SU-DHL-6 (cell line): ENCODE measurements at regions not wholly inside any gene's neighbourhood (a gene's known extent, or its start where the extent isn't known, plus 50 kb on each side); places are given as distances from the start of the nearest gene placed in this dataset.

Experiments
- H2AFZ ChIP-seq: fragments of 200-600 bp; sonication (generic); 2 replicates; pipeline ENCODE4 v1.6.1; 2014; ENCODE audit warnings: low read depth, mild to moderate bottlenecking, moderate library complexity, mixed read lengths, antibody characterized with exemption, low read length; ENCODE audit not compliant: severe bottlenecking
- H3F3A ChIP-seq: fragments of 200-600 bp; shearing (Covaris generic); 2 replicates; pipeline ENCODE4 v1.6.0; 2016; ENCODE audit warnings: antibody characterized with exemption, mild to moderate bottlenecking; ENCODE audit not compliant: insufficient read depth
- H3K27ac ChIP-seq: fragments of 200-600 bp; sonication (generic); 2 replicates; pipeline ENCODE4 v1.5.1; 2016; ENCODE audit warnings: low read depth, mild to moderate bottlenecking, low read length, moderate library complexity, mixed read lengths
- H3K27me3 ChIP-seq: fragments of 200-600 bp; sonication (generic), shearing (Covaris generic); 2 replicates; pipeline ENCODE4 v1.6.0; 2014; ENCODE audit warnings: mild to moderate bottlenecking, low read length
- H3K36me3 ChIP-seq: fragments of 200-600 bp; sonication (generic); 2 replicates; pipeline ENCODE4 v1.6.1; 2014; ENCODE audit warnings: mild to moderate bottlenecking, low read length, mixed read lengths
- H3K4me2 ChIP-seq: fragments of 300-600, 200-600 bp; shearing (Covaris generic), sonication (generic); 2 replicates; pipeline ENCODE4 v1.6.0; 2014; ENCODE audit warnings: low read length, low read depth, mild to moderate bottlenecking; ENCODE audit not compliant: poor library complexity, severe bottlenecking
- H3K4me3 ChIP-seq: fragments of 200-600 bp; sonication (generic); 2 replicates; pipeline ENCODE4 v1.5.1; 2014; ENCODE audit warnings: antibody characterized with exemption, low read length, mild to moderate bottlenecking, mixed read lengths; ENCODE audit not compliant: insufficient read depth, poor library complexity, severe bottlenecking
- H3K79me2 ChIP-seq: fragments of 200-600 bp; sonication (generic); 2 replicates; pipeline ENCODE4 v1.6.1; 2014; ENCODE audit warnings: mild to moderate bottlenecking, low read length, moderate library complexity; ENCODE audit not compliant: insufficient read depth
- H3K9ac ChIP-seq: fragments of 200-600 bp; sonication (generic); 2 replicates; pipeline ENCODE4 v1.7.0; 2014; ENCODE audit warnings: mild to moderate bottlenecking, low read length
- H3K9me2 ChIP-seq: fragments of 200-600 bp; sonication (generic); replicated peaks from 2 replicates; pipeline ENCODE4 v1.6.1; 2014; ENCODE audit warnings: low read length; ENCODE audit not compliant: insufficient read depth
- H3K9me3 ChIP-seq: fragments of 200-600 bp; sonication (generic); 2 replicates; pipeline ENCODE4 v1.6.1; 2014; ENCODE audit warnings: low read length, mixed read lengths; ENCODE audit not compliant: insufficient read depth
- H4K20me1 ChIP-seq: fragments of 200-600 bp; sonication (generic); 2 replicates; pipeline ENCODE4 v1.6.1; 2014; ENCODE audit warnings: low read depth, mild to moderate bottlenecking, antibody characterized with exemption, low read length, moderate library complexity, mixed read lengths
- CTCF ChIP-seq: fragments of 200-600 bp; sonication (generic); IDR thresholded peaks from one replicate; pipeline ENCODE4 v1.5.1; 2017; ENCODE audit warnings: antibody characterized with exemption, mild to moderate bottlenecking, low read length, moderate library complexity; ENCODE audit not compliant: insufficient read depth, poor library complexity, severe bottlenecking
- EZH2phosphoT487 ChIP-seq: fragments of 200-600 bp; sonication (generic), shearing (Covaris generic); conservative IDR thresholded peaks from 2 replicates; pipeline ENCODE4 v1.6.1; 2018; ENCODE audit warnings: mild to moderate bottlenecking, antibody characterized with exemption, low read length, moderate library complexity, mixed read lengths

- no peaks in the 10 kb centered on the region for H3K36me3 ChIP-seq
- TF ChIP-seq EZH2phosphoT487, result no peak
- TF ChIP-seq CTCF, result no peak
- no peaks in the 10 kb centered on the region for H3K79me2 ChIP-seq
- no peaks in the 10 kb centered on the region for H3K9me2 ChIP-seq
- H2AFZ ChIP-seq, result no peak overlapping the region
- no peaks in the 10 kb centered on the region for H3K27me3 ChIP-seq
- H3K4me2 ChIP-seq, result no peak overlapping the region
- no peak overlapping the region for H3K4me3 ChIP-seq
- H4K20me1 ChIP-seq, result no peaks in the 10 kb centered on the region
- H3F3A ChIP-seq, result no peaks in the 10 kb centered on the region
- H3K9ac ChIP-seq, result no peak overlapping the region
- H3K27ac ChIP-seq, result no peak overlapping the region
- H3K9me3 ChIP-seq, result no peaks in the 10 kb centered on the region
Observed at GRCh38 chr4:163892417-163892816, 397.9 kb downstream of the TMA16 start.

GRCh38 chr4:163895378-163896005, 401.0 kb downstream of the TMA16 start:
- TF ChIP-seq CTCF (no peak), EZH2phosphoT487 (no peak)
- Histone ChIP-seq H3F3A (no peaks in the 10 kb centered on the region), H3K79me2 (no peaks in the 10 kb centered on the region), H4K20me1 (no peaks in the 10 kb centered on the region), H3K9me2 (no peaks in the 10 kb centered on the region), H3K27ac (no peak overlapping the region), H3K27me3 (no peaks in the 10 kb centered on the region), H3K4me3 (no peak overlapping the region), H3K36me3 (no peaks in the 10 kb centered on the region), H3K4me2 (no peak overlapping the region), H3K9me3 (no peaks in the 10 kb centered on the region), H2AFZ (no peak overlapping the region), H3K9ac (no peak overlapping the region)

DNA sequence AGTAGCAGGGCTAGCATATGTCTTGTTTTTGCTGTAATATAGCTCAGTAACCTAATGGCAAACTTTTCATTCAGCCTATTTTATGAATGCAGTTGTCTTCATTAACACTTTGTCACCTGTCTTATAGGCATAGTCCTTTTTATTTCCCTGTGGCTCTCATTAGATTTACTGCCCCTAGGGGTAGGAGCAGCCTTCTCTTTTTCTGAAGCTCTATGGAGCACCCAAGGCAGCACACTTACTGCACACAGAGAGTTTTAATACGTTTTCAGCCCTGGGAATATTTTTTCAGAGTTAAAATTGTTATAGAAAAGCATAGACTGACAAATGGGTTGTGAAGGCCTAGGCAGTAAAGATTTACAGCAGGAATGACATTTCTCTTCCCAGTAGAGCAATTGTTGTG, 406.8 kb downstream of the TMA16 start:
- Histone ChIP-seq H3K27me3 (no peaks in the 10 kb centered on the region), H3K36me3 (no peaks in the 10 kb centered on the region), H3K79me2 (no peaks in the 10 kb centered on the region), H4K20me1 (no peaks in the 10 kb centered on the region), H3K9me3 (no peaks in the 10 kb centered on the region), H3K4me2 (no peak overlapping the region), H3K4me3 (no peak overlapping the region), H3K9ac (no peak overlapping the region), H3F3A (no peaks in the 10 kb centered on the region), H3K9me2 (no peaks in the 10 kb centered on the region), H3K27ac (no peak overlapping the region), H2AFZ (no peak overlapping the region)
- TF ChIP-seq EZH2phosphoT487, result no peak
- TF ChIP-seq CTCF, result no peak
